GM20000 (cell line): ENCODE measurements at regions not wholly inside any gene's neighbourhood (a gene's known extent, or its start where the extent isn't known, plus 50 kb on each side); places are given as distances from the start of the nearest gene placed in this dataset.

Experiments used
- DNase-seq: peaks from one replicate; pipeline ENCODE4 v3.0.0; 2012; ENCODE audit warnings: low spot score
- TF ChIP-seq, protein P1 (sequence below): IDR thresholded peaks from 2 replicates; pipeline ENCODE4 v1.5.1; 2012; ENCODE audit warnings: mild to moderate bottlenecking, control low read depth; ENCODE audit errors: extremely low read depth, missing control alignments

DNA sequence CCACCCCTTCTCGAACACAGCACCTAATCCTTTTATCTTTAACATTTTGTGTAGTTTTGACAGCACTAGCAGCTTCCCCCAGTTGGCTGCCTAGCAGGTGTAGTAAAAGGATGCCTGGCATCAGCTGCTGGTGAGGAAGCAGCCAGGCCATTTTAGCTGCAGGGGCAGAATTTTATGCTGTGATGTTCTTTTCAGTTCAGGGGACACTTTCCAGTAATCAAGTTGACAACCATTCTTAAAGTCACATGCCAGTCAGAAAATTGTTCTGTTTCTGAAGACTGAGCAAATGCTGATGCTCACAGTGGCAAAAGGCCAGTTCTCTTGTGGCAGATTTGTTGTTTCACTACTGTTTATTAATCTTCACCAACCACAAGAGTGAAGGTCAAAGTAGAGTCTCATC lies 570.8 kb downstream of the CCDC85A start:
- TF ChIP-seq, protein P1, sequence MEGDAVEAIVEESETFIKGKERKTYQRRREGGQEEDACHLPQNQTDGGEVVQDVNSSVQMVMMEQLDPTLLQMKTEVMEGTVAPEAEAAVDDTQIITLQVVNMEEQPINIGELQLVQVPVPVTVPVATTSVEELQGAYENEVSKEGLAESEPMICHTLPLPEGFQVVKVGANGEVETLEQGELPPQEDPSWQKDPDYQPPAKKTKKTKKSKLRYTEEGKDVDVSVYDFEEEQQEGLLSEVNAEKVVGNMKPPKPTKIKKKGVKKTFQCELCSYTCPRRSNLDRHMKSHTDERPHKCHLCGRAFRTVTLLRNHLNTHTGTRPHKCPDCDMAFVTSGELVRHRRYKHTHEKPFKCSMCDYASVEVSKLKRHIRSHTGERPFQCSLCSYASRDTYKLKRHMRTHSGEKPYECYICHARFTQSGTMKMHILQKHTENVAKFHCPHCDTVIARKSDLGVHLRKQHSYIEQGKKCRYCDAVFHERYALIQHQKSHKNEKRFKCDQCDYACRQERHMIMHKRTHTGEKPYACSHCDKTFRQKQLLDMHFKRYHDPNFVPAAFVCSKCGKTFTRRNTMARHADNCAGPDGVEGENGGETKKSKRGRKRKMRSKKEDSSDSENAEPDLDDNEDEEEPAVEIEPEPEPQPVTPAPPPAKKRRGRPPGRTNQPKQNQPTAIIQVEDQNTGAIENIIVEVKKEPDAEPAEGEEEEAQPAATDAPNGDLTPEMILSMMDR: no peak
- DNase-seq: no peak

DNA sequence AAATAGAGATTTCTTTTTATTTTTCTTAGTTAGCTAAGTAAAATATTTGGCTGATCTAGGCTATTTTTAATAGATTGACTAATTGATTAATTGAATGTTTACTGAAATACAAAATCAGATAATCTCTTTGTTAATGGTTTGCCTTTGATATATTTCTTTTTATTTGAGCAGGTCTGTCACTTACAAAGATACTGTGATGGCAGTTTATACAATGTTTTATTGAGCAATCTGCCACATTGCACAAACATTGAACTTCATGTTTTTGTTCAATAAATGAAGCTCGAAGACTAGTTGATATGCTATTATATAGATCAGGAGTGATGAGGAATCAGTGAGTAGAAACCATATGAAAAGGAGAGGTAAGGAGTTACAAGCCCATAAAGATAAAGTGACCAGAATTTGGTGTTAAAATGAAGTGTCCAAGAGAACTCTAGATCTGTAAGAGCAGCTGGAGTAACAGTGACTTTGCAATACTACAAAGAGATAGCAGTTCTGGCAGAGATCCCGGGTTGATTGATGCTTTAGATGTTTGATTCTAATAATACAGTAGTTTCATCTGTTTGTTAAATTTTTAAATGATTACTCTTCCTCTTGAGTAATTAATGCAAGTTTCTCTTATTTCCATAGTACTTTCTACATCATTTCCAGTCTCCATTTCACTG lies 574.2 kb downstream of the CCDC85A start:
- no peak for DNase-seq
- TF ChIP-seq, protein P1: no peak

DNA sequence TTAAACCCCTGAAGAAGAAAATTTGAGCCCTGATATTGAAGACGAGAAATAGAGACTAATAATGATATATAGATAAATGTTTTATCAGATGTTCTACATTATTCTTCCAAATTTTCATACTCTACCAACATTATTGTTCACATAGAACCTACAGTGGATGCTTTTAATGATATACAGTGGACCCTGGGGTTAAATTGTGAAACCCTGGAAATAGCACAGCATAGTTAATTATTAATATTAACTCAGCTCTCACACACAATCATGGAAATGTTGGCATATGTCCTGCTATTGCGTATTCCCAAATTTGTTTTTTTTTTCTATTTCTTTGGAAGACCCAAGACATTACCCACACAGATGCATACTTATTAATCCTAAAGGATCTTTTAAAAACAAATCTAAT lies 579.9 kb downstream of the CCDC85A start:
- TF ChIP-seq, protein P1: no peak
- no peak for DNase-seq

DNA sequence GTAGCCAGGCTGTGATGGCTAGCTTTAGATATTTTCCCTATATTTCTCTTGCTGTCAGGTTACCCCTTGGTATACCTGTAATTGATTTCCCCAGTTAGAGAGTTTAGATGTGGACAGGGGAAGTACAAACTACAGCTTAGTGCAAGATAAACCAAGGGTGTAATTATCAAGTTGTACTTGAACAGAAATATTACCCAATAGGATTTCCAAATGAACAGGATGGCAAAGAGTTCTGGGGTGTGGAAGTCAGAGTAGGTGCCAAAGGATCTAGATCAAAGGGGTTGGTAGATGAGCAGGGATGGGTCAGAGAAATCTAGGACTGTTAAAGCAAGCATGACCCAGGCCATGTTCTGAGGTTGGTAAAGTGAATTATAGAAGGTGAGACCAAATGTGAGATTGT lies 585.2 kb downstream of the CCDC85A start:
- TF ChIP-seq, protein P1: no peak
- no peak for DNase-seq

DNA sequence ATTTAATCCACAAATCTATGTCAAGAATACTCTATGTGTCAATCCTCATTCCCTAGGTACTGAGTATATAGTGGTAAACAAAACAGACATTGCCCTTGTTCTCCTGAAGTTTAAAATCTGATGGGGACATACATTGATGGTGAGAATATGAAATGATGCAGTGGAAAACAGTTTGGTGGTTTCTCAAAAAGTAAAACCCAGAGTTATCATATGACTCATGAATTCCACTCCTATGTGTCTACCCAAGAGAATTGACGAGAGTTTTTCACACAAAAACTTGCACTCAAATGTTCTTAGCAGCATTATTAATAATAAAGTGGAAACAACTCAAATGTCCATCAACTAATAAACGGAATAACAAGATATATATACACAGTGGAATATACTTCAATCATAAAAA lies 586.7 kb downstream of the CCDC85A start:
- DNase-seq: no peak
- TF ChIP-seq, protein P1: no peak

DNA sequence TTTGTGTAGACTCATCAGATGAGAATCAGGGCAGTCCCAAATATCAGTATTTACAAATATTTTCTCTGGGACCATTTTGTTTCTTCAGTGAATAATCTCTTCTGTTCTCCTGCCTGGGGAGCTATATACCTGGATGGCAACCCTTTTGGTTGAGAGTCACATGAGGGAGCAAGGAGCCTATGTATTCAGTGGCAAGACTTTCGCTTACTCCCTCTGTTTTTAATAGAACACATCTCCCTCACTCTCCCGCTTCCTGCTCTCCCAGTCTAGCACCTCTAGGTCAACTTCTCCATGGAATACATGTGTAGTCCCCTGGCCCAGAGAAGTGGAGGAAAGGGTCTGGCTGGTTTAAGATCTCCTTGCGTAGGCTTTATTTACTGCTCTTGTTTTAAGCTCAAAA lies 600.3 kb downstream of the CCDC85A start:
- no peak for DNase-seq
- TF ChIP-seq, protein P1: no peak

DNA sequence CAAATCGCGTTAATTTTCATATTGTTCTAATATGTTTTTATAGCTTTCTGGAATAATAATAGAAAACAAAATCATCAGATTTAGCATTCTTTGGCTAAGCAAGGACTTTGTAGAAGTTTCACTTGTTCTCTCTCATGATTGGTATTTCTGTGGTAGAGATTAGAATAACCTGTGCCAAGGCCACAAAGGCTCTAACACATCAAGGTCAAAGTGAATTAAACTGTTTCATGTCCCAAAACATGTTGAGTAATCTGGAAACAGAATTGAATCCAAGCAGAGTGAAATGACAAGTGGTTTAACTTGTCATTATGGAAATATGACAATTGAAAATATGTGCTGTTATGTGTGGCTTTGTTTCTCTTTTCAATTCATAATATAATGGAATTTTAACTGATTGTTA lies 617.4 kb downstream of the CCDC85A start:
- no peak for DNase-seq
- TF ChIP-seq, protein P1: no peak
